Thyroid gland (tissue), 4 donors: ENCODE measurements at regions not wholly inside any gene's neighbourhood (a gene's known extent, or its start where the extent isn't known, plus 50 kb on each side); places are given as distances from the start of the nearest gene placed in this dataset.

Source experiments
- DNase-seq, 2 donors: peaks; one replicate each; pipeline ENCODE4 v3.0.0-alpha.2; 2019
- H3K27ac ChIP-seq, 3 donors: fragments of 200-600 bp; sonication (generic); 1 replicate in 2 of 3; 2 replicates in 1 of 3; pipeline ENCODE4 v1.5.1; 2016 to 2019; ENCODE audit warnings: mild to moderate bottlenecking in 1 of 3, moderate library complexity in 1 of 3
- H3K27me3 ChIP-seq: fragments of 200-600 bp; sonication (generic); one replicate; pipeline ENCODE4 v1.5.1; 2019
- H3K36me3 ChIP-seq, 2 donors: fragments of 200-600 bp; sonication (generic); one replicate each; pipeline ENCODE4 v1.5.1; 2016 to 2019
- H3K4me1 ChIP-seq, 2 donors: fragments of 200-600 bp; sonication (generic); one replicate each; pipeline ENCODE4 v1.5.1; 2017 to 2019
- H3K4me3 ChIP-seq, 3 donors: fragments of 200-600 bp; sonication (generic); replicated peaks in 1 of 3; 1 replicate in 2 of 3; 2 replicates in 1 of 3; pipeline ENCODE4 v1.5.1; 2016; ENCODE audit warnings: mild to moderate bottlenecking in 1 of 3
- H3K9me3 ChIP-seq: fragments of 200-600 bp; sonication (generic); one replicate; pipeline ENCODE4 v1.5.1; 2017
- POLR2A ChIP-seq, 2 donors: fragments of 450-650 bp; IDR thresholded peaks; one replicate each; pipeline ENCODE4 v1.6.1; 2017; ENCODE audit warnings: antibody characterized with exemption in 2 of 2, mild to moderate bottlenecking in 2 of 2, moderate library complexity in 1 of 2
- WGBS, 2 donors: methylation state at CpG; one replicate each; pipeline ENCODE4 v1.1.5; 2017; 5-methylcytosine and 5-hydroxymethylcytosine counted together
- intact Hi-C: fragments of 100-400 bp; cut with DNase I; formaldehyde crosslinking; loops from one replicate; pipeline ENCODE4 v1.15.1; 2023
- TF ChIP-seq, protein P1 (sequence below), 6 experiments: fragments of 200-600 bp in 3 of 6; fragments of 450-650 bp in 3 of 6; sonication (generic) in 3 of 6; IDR thresholded peaks; one replicate each; pipeline ENCODE4 v1.5.1; 2016 to 2019; ENCODE audit warnings: antibody characterized with exemption in 6 of 6, mild to moderate bottlenecking in 2 of 6, inconsistent platforms in 1 of 6, moderate library complexity in 1 of 6

DNA sequence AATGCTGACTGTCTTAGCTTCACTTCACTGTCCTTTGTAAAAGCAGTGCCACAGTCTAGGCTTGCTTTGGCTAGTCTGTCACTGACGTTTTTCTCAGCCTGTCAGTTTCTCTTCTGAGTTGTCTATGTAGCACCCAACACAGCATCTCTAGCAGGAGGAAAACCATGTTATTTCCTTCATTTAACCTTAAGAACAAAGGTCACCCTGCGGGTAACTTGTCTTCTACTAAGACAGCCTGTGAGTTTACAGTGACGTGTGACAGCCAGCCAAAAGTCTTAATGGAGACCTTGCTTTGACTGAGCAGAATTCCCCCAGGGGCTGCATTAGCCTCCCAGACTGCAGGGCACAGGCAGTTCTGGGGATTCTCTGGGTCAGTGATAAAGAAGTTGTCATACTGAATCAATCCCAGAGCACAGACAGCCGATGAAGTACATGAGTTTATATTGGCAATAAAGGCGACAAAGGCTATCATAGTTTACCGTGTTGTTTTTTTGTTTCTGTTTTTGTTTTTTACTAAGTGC is 296.0 kb upstream of the KIAA1217 start:
- Histone ChIP-seq H3K36me3 (no peaks in the 10 kb centered on the region), H3K27me3 (no peaks in the 10 kb centered on the region), H3K9me3 (no peaks in the 10 kb centered on the region), H3K4me1 (peaks cover 7 to 14% of the 10 kb centered on the region in 2 donors), H3K27ac (no peak overlapping the region), H3K4me3 (no peak overlapping the region)
- 74 to 77% methylated on average over 6 of the region's 6 CpGs for WGBS, 2 donors
- DNase-seq: no peak
- intact Hi-C loops: no loop called here
- TF ChIP-seq POLR2A (IDR thresholded peaks at IDR 0.05): no peak
- TF ChIP-seq, protein P1, sequence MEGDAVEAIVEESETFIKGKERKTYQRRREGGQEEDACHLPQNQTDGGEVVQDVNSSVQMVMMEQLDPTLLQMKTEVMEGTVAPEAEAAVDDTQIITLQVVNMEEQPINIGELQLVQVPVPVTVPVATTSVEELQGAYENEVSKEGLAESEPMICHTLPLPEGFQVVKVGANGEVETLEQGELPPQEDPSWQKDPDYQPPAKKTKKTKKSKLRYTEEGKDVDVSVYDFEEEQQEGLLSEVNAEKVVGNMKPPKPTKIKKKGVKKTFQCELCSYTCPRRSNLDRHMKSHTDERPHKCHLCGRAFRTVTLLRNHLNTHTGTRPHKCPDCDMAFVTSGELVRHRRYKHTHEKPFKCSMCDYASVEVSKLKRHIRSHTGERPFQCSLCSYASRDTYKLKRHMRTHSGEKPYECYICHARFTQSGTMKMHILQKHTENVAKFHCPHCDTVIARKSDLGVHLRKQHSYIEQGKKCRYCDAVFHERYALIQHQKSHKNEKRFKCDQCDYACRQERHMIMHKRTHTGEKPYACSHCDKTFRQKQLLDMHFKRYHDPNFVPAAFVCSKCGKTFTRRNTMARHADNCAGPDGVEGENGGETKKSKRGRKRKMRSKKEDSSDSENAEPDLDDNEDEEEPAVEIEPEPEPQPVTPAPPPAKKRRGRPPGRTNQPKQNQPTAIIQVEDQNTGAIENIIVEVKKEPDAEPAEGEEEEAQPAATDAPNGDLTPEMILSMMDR (IDR thresholded peaks at IDR 0.05): no peak

DNA sequence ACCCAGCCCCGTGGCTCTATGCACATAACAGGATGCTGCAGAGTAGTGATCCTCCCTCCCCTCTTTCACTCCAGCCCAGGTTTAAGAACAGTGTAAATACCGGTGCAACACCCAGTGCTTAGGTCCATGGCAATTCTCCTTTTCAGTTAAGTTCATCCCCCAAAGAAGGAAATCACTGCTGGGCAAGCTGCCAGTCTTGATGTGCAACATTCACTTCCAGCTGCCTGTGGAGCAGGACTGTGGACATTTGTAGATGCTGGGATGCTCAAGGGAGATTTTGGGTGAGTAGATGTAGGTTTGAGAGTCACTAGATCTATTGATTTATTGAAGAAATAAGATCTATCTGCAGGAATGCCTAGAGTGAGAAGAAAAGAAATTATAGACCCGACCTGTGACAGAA is 294.3 kb upstream of the KIAA1217 start:
- Histone ChIP-seq H3K36me3 (no peaks in the 10 kb centered on the region), H3K27ac (no peak overlapping the region), H3K9me3 (no peaks in the 10 kb centered on the region), H3K27me3 (no peaks in the 10 kb centered on the region), H3K4me1 (peaks cover 18 to 24% of the 10 kb centered on the region in 2 donors), H3K4me3 (no peak overlapping the region)
- 68 to 72% methylated on average over 3 of the region's 3 CpGs for WGBS, 2 donors
- no peak for DNase-seq
- intact Hi-C loops: no loop called here
- TF ChIP-seq POLR2A (IDR thresholded peaks at IDR 0.05): no peak
- TF ChIP-seq, protein P1 (IDR thresholded peaks at IDR 0.05): no peak

DNA sequence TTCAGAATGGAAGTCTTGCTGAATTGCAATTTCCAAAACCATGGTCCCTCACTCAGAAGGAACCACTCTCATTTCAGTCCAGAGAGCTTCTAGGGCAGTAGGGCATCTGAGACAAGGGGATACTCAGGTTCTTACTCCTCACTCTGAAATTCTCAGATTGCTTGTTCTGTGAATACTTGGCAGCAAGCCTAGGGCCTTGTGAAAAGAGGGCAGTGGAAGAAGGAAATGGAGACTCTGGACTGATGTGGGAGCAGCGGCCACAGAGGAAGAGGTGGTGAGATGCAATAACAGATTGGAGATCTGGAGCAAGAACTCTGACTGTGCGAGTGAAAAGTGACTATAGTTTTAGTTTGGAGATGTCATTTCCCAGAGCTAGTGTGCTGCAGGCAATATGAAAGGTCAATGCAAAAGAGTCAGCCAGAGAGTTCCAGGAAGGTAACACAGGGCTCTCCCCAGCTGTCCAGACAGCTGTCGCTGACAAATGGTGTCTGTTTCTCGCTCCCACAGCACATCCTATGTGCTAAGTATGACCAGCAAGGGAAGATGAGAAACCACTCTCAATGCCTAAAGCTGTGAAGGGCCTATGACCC is 291.6 kb upstream of the KIAA1217 start:
- Histone ChIP-seq H3K4me1 (peaks cover 18 to 24% of the 10 kb centered on the region in 2 donors), H3K9me3 (no peaks in the 10 kb centered on the region), H3K36me3 (no peaks in the 10 kb centered on the region), H3K4me3 (no peak overlapping the region), H3K27ac (peak overlapping the region in 2 of 3 donors; percentile 44 to 68), H3K27me3 (no peaks in the 10 kb centered on the region)
- intact Hi-C loops: no loop called here
- WGBS, 2 donors: 49 to 58% methylated on average over 4 of the region's 4 CpGs
- TF ChIP-seq, protein P1 (IDR thresholded peaks at IDR 0.05): no peak
- DNase-seq: peak; percentile 66 to 67

DNA sequence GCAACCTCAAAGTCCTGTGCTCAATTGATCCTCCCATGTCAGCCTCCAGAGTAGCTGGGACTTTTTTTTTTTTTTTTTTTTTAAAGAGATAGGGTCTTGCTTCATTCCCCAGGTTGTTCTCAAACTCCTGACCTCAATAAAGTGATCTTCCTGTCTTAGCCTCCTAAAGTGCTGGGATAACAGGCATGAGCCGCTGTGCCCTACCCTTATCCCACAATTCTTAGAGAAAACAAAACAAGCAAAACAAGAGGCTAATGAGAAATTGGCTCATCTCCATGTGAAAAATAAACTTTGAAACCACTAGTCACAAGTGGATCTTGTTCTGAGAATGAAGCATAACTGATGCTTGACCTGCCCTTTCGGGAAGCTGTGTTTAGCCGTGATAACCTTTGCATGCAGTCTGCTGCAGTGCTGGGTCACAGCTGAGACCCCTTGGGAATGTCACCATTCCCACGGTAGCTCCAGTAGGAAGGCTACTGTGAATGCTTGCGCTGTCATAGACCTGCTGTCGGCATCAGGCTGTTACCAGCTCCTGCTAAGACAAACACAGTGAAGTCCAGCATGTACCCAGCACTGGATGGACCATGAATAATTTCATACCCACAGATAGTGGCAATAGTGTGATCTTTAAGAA is 290.7 kb upstream of the KIAA1217 start:
- WGBS, 2 donors: 15 to 19% methylated on average over 6 of the region's 6 CpGs
- peak; percentile 52 to 60 for DNase-seq
- Histone ChIP-seq H3K27me3 (no peaks in the 10 kb centered on the region), H3K4me1 (peaks cover 18 to 24% of the 10 kb centered on the region in 2 donors), H3K9me3 (no peaks in the 10 kb centered on the region), H3K27ac (peak overlapping the region; percentile 44 to 76 (median 51)), H3K4me3 (no peak overlapping the region), H3K36me3 (no peaks in the 10 kb centered on the region)
- intact Hi-C loops: no loop called here
- TF ChIP-seq, protein P1 (IDR thresholded peaks at IDR 0.05): peak in 1 of 6 experiments; percentile 11
- no peak for TF ChIP-seq POLR2A (IDR thresholded peaks at IDR 0.05)

DNA sequence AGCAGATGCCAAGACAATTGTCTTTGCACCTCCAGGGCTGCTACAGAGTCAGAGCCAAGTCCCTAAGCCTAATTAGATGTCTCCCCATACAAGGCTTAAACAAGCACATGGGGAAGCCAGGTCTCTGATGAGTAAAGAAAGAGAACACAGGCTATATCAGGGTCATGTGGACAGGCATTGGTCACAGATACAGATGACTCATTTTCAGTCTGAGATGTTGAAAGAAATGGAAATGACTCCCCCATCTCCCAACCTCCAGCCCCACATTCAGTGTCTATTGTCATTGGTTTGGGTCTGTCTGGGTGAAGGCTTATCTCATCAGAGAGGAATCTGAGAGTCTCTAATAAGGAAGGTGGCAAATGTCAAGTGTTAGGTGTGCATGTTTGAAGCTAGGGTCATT is 290.1 kb upstream of the KIAA1217 start:
- H3K36me3 ChIP-seq: no peaks in the 10 kb centered on the region
- H3K27me3 ChIP-seq: no peaks in the 10 kb centered on the region
- no peak overlapping the region for H3K4me3 ChIP-seq
- DNase-seq: peak; percentile 4 to 10
- TF ChIP-seq, protein P1 (IDR thresholded peaks at IDR 0.05): no peak
- TF ChIP-seq POLR2A (IDR thresholded peaks at IDR 0.05): no peak
- H3K4me1 ChIP-seq: peaks cover 18 to 24% of the 10 kb centered on the region in 2 donors
- peak overlapping the region; percentile 44 to 76 (median 51) for H3K27ac ChIP-seq
- H3K9me3 ChIP-seq: no peaks in the 10 kb centered on the region
- intact Hi-C loops: no loop called here
